Astrocyte of the cerebellum (primary cell): ENCODE measurements at regions not wholly inside any gene's neighbourhood (a gene's known extent, or its start where the extent isn't known, plus 50 kb on each side); places are given as distances from the start of the nearest gene placed in this dataset.

ENCODE experiments used
- DNase-seq: peaks from one replicate; pipeline ENCODE4 v3.0.0-alpha.2; 2011; ENCODE audit warnings: low read depth
- H3K4me3 ChIP-seq: 2 replicates; pipeline ENCODE4 v1.5.1; 2011; ENCODE audit warnings: mild to moderate bottlenecking, low read depth, low read length, moderate library complexity
- CTCF ChIP-seq: IDR thresholded peaks from 2 replicates; pipeline ENCODE4 v1.5.1; 2012; ENCODE audit warnings: low read length, low read depth, moderate library complexity, mild to moderate bottlenecking; ENCODE audit errors: missing control alignments
- in situ Hi-C: cut with HindIII; loops from 2 replicates; pipeline ENCODE4 v1.10.0; 2017; ENCODE audit warnings: low sequenced_read_pairs

GRCh38 chr9:27654629-27655285 lies 81.5 kb upstream of the C9orf72 start:
- no peak overlapping the region for H3K4me3 ChIP-seq
- in situ Hi-C loops: no loop called here
- no peak for DNase-seq
- no peak for TF ChIP-seq CTCF

GRCh38 chr9:27655441-27655840 lies 82.2 kb upstream of the C9orf72 start:
- in situ Hi-C loops: no loop called here
- no peak for TF ChIP-seq CTCF
- no peak for DNase-seq
- no peak overlapping the region for H3K4me3 ChIP-seq

- TF ChIP-seq CTCF: no peak
- in situ Hi-C loops: no loop called here
- DNase-seq: no peak
- no peak overlapping the region for H3K4me3 ChIP-seq
Observed at GRCh38 chr9:27659001-27659400, 85.7 kb upstream of the C9orf72 start.

GRCh38 chr9:27659571-27659970 lies 86.3 kb upstream of the C9orf72 start:
- no peak overlapping the region for H3K4me3 ChIP-seq
- in situ Hi-C loops: no loop called here
- DNase-seq: no peak
- TF ChIP-seq CTCF: no peak

GRCh38 chr9:27660148-27660547 lies 86.9 kb upstream of the C9orf72 start:
- H3K4me3 ChIP-seq: no peak overlapping the region
- no peak for DNase-seq
- in situ Hi-C loops: loop anchor here (5.0 kb wide), 1 partner anchor 57 kb away; no protein-coding TSS in a partner anchor
- TF ChIP-seq CTCF: no peak

GRCh38 chr9:27663526-27663925 lies 90.2 kb upstream of the C9orf72 start:
- no peak for TF ChIP-seq CTCF
- in situ Hi-C loops: loop anchor here (5.0 kb wide), 1 partner anchor 54 kb away; no protein-coding TSS in a partner anchor
- no peak overlapping the region for H3K4me3 ChIP-seq
- DNase-seq: no peak
